ENCODE measurements at regions not wholly inside any gene's neighbourhood (a gene's known extent, or its start where the extent isn't known, plus 50 kb on each side); places are given as distances from the start of the nearest gene placed in this dataset.

- H3K4me2 ChIP-seq (ENCODE audit: insufficient read depth, low read length): no peak overlapping the region
- H2AFZ ChIP-seq (ENCODE audit: low read length): no peak overlapping the region
- no peak for TF ChIP-seq CTCF (IDR thresholded peaks at IDR 0.05; ENCODE audit: extremely low read depth, low read depth, low read length)
- H3K4me1 ChIP-seq (ENCODE audit: insufficient read depth, low read length): no peaks in the 10 kb centered on the region
- H3K27me3 ChIP-seq (ENCODE audit: insufficient read depth, low read length): no peaks in the 10 kb centered on the region
- no peak overlapping the region for H3K27ac ChIP-seq (ENCODE audit: low read depth, low read length)
- H3K79me2 ChIP-seq (ENCODE audit: insufficient read depth, low read length): no peaks in the 10 kb centered on the region
- no peaks in the 10 kb centered on the region for H3K9me3 ChIP-seq (ENCODE audit: low read depth, low read length)
- no peak overlapping the region for H3K4me3 ChIP-seq (ENCODE audit: insufficient read depth, low read length)
- H3K36me3 ChIP-seq (ENCODE audit: insufficient read depth, low read length): no peaks in the 10 kb centered on the region
- DNase-seq (ENCODE audit: insufficient read length, low spot score, missing footprints): no peak
- H4K20me1 ChIP-seq (ENCODE audit: insufficient read depth, low read length): no peaks in the 10 kb centered on the region
Observed at GRCh38 chr13:63490149-63490548, 2074.5 kb upstream of the PCDH20 start.

GRCh38 chr13:63481334-63481733, 2065.7 kb upstream of the PCDH20 start:
- Histone ChIP-seq H3K4me2 (ENCODE audit: insufficient read depth, low read length) (no peak overlapping the region), H3K27ac (ENCODE audit: low read depth, low read length) (no peak overlapping the region), H3K36me3 (ENCODE audit: insufficient read depth, low read length) (no peaks in the 10 kb centered on the region), H3K4me3 (ENCODE audit: insufficient read depth, low read length) (no peak overlapping the region), H3K9me3 (ENCODE audit: low read depth, low read length) (no peaks in the 10 kb centered on the region), H4K20me1 (ENCODE audit: insufficient read depth, low read length) (no peaks in the 10 kb centered on the region), H3K27me3 (ENCODE audit: insufficient read depth, low read length) (no peaks in the 10 kb centered on the region), H3K79me2 (ENCODE audit: insufficient read depth, low read length) (no peaks in the 10 kb centered on the region), H3K4me1 (ENCODE audit: insufficient read depth, low read length) (peaks cover 8% of the 10 kb centered on the region), H2AFZ (ENCODE audit: low read length) (no peak overlapping the region)
- no peak for TF ChIP-seq CTCF (IDR thresholded peaks at IDR 0.05; ENCODE audit: extremely low read depth, low read depth, low read length)
- DNase-seq (ENCODE audit: insufficient read length, low spot score, missing footprints): peak; percentile 76

- Histone ChIP-seq H3K27ac (ENCODE audit: low read depth, low read length) (no peak overlapping the region), H2AFZ (ENCODE audit: low read length) (no peak overlapping the region), H3K4me1 (ENCODE audit: insufficient read depth, low read length) (no peaks in the 10 kb centered on the region), H3K79me2 (ENCODE audit: insufficient read depth, low read length) (no peaks in the 10 kb centered on the region), H3K36me3 (ENCODE audit: insufficient read depth, low read length) (no peaks in the 10 kb centered on the region), H3K27me3 (ENCODE audit: insufficient read depth, low read length) (no peaks in the 10 kb centered on the region), H3K9me3 (ENCODE audit: low read depth, low read length) (no peaks in the 10 kb centered on the region), H3K4me2 (ENCODE audit: insufficient read depth, low read length) (no peak overlapping the region), H4K20me1 (ENCODE audit: insufficient read depth, low read length) (no peaks in the 10 kb centered on the region), H3K4me3 (ENCODE audit: insufficient read depth, low read length) (no peak overlapping the region)
- TF ChIP-seq CTCF (IDR thresholded peaks at IDR 0.05; ENCODE audit: extremely low read depth, low read depth, low read length): no peak
- DNase-seq (ENCODE audit: insufficient read length, low spot score, missing footprints): no peak
Observed at GRCh38 chr13:63472711-63473110, 2057.1 kb upstream of the PCDH20 start.

- Histone ChIP-seq H3K4me1 (ENCODE audit: insufficient read depth, low read length) (no peaks in the 10 kb centered on the region), H3K27me3 (ENCODE audit: insufficient read depth, low read length) (no peaks in the 10 kb centered on the region), H2AFZ (ENCODE audit: low read length) (peak overlapping the region; percentile 3), H3K27ac (ENCODE audit: low read depth, low read length) (no peak overlapping the region), H3K36me3 (ENCODE audit: insufficient read depth, low read length) (no peaks in the 10 kb centered on the region), H3K4me2 (ENCODE audit: insufficient read depth, low read length) (no peak overlapping the region), H3K4me3 (ENCODE audit: insufficient read depth, low read length) (no peak overlapping the region), H3K79me2 (ENCODE audit: insufficient read depth, low read length) (no peaks in the 10 kb centered on the region), H3K9me3 (ENCODE audit: low read depth, low read length) (no peaks in the 10 kb centered on the region), H4K20me1 (ENCODE audit: insufficient read depth, low read length) (no peaks in the 10 kb centered on the region)
- no peak for DNase-seq (ENCODE audit: insufficient read length, low spot score, missing footprints)
- TF ChIP-seq CTCF (IDR thresholded peaks at IDR 0.05; ENCODE audit: extremely low read depth, low read depth, low read length): no peak
Observed at GRCh38 chr13:63463782-63464610, 2048.3 kb upstream of the PCDH20 start.

All from osteoblast (primary cell).